Hindlimb muscle (tissue), 1 donor: ENCODE measurements at regions not wholly inside any gene's neighbourhood (a gene's known extent, or its start where the extent isn't known, plus 50 kb on each side); places are given as distances from the start of the nearest gene placed in this dataset.
"Not testable (repeated sequence)": the region's sequence is repeated elsewhere in the genome, so short reads cannot be mapped to it uniquely, and the experiment has no call there.

Experiments used
- DNase-seq: peaks from one replicate; pipeline ENCODE4 v3.0.0-alpha.2; 2013

DNA sequence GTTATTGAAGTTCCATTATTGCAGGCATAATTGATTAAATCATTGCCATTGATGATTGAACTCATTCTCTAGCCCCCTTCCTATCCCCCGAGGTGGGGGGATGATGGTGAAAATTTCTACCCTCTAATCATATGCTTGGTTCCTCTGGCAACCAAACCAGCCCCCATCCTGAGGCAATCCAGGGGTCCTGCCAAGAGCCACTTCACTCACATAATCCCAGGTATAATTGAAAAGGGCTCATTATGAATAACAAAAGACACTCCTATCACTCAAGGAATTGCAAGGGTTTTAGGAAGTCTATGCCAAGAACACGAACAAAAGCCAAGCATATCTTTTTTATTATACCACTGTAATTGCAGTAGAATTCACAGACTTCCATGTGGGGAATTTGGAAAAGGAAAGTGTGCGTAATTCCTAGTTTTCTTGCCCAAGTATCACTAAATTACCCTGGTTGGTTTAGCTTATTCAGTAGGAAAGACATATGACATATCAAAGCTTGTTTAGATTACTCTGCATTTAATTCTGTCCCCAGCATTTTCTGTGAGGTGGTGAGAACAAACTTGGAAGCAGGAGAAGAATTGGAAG lies 130.7 kb upstream of the TAF11L2 start:
- no peak for DNase-seq

DNA sequence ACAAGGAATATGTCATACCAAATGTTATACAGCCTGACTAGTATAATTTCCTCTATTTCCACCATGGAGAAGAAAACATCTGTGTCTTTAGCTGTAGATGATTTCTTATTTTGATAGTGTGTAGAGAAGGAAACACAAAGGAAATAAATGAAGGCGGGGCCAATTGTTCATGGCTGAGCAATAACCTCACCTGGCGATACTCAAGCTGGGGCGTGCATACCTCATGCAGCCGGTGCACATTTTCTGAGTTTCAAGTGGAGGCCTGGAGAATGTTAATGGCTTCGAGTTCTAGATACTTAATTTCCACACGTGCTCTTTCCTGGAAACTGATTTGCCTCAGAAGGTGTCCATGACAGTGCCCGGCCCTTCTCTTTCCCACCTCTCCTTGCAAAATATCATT lies 127.4 kb upstream of the TAF11L2 start:
- no peak for DNase-seq

DNA sequence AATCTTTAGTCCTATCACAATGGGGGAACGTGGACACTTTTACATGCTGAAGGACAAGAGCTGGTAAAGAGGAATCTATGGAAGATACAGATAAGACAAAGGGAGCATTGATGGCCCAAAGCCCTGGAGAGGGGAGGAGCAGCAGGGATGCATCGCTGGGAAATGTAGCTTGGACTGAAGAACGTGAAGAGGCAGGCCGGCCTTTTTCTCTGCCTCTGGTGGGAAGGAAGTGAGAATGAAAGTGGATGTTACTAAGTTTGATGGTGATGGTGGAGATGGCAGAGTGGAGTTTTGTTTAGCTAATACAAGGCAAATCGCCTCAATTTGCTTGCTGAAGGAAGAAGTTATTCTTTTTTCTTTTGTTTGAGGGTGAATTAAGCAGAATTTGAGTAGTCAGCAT lies 124.6 kb upstream of the TAF11L2 start:
- no peak for DNase-seq

DNA sequence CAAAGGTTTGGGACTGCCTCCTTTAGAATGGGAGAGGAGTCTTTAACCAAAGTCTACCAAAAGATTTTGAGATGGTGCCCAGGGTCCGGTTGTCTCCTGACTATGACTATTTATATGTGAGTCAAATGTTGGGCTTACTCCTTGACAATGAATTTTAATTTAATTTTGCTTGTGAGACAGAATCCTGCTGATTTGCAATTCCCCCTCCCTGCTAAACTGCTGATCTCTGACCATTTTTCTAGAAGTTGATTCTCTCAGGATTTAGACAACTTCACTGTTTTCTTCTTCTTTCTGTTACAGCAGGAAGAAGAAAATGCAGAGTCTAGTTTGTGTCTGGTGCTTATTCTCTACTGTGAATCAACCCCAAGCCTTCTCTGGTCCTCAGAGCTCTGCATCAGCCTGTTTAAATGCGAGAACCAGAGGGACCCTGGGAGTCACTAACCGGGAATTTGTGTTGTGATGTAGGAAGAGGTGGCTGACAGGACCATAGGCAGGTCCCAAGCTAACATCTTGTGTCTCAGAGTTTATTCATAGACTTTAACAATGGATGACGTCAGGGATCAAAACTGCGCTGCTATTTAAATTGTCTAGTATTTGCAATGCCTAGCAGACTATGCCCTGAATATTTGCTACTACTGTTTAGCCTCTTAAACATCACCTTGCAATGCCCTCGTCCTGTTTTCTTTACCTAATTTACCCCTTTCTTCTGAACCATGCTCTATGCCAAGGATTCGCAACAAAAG lies 124.0 kb upstream of the TAF11L2 start:
- DNase-seq = no peak

DNA sequence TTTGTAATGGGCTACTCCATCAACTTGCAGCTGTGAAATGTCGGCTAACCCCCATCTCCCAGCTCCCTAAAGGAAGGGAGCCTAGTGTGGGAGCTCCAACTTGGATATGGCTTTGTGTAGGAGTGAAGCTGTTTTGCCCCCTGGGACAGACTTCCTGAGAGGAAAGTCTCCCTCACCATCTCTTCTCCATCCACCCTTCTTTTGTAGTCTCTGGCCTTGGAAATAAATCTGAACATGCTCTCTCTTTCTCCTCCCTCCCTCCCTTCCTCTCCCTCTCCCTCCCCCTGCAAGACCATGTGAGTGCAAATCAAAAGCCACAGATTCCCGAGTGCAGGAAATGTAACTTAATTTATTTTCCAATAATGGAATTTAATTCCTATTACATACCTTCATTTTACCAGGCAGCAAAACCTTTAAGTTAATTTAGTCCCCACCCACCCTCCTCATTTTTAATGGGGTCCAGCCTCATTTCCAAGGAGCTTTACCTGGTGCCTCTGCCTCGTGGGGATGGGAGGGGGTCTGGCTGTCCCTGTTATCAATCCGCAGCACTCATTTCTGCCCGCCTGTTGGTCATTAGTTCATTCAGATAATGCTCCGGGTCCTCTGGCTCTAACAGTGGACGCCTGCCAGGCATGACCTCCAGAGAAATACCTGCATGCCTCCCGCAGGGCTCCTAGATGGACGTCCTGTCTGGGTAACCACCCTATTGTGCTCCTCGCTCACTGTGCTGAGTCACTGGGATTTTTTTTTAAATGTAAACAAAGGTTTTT lies 122.9 kb upstream of the TAF11L2 start:
- no peak for DNase-seq

DNA sequence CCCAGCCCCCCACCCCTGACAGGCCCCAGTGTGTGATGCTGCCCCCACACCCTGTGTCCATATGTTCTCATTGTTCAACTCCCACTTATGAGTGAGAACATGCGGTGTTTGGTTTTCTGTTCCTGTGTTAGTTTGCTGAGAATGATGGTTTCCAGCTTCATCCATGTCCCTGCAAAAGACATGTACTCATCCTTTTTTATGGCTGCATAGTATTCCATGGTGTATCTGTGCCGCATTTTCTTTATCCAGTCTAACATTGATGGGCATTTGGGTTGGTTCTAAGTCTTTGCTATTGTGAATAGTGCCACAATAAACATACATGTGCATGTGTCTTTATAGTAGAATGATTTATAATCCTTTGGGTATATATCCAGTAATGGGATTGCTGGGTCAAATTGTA lies 122.1 kb upstream of the TAF11L2 start:
- not testable (repeated sequence) for DNase-seq

DNA sequence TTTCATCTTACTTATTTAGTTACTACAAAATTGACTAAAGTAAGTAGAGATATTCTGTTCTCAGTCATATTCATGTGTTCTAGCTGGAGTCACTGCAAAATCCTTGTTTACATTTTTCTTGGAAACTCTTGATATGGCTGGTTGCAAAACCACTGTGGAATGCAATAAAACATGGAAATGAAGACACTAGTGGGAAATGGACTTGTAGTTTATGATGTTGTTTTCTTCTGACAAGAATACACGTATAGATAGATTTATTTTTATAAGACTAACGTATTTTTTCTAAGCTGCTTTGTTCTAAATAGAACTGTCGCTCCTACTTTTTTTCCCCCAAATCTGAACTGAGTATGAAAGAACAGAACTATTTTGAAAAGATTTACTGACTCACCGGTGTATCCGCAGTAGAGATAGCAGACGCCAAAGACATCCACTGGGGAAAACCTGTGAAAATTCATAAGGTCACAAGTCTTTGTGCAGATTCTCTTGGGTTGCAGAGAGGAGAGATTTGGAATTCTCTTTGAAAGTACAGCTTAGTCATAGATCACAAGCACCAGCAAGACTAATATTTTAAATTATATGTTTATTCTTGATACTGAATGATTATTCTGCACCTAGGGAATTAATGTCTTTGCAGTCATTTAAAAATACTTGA lies 119.6 kb upstream of the TAF11L2 start:
- DNase-seq = no peak

DNA sequence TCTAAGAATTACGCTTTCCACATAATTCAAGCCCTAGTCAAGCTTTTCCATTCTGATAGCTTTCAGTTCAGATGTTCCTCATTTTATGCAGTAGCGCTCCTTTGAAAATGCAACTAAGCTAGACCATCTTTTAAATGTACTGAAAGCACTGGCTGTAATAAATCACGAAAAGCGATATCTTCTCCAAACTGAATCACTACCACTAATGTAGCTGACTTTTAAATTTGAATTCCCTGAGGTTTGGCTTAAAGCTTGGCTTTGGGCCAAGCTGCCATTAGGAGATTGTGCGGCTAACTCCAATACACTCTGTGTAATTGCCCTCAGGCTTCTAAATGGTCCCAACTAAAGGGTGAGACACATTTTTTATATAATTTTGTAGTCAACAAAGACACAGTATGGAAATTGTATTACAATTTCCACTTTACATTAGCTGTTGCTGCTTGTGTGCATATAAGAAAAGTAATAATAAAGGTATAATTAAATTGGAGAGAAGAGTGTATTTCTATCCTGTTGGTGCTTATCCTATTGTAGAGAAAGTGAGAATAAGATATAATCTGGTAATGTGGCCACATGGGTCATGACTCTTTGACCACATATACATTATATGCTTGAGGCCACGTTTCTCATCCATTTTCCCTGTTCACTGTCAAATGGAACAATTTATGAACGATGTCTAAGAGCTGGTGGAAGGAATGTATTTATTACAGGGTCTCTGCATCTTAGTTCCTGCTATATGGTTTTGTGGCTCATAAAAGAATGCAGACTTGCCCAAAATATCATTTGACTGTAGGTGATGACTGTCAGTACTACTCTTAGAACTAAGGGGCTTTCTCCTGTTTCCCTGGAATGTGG lies 118.7 kb upstream of the TAF11L2 start:
- no peak for DNase-seq

DNA sequence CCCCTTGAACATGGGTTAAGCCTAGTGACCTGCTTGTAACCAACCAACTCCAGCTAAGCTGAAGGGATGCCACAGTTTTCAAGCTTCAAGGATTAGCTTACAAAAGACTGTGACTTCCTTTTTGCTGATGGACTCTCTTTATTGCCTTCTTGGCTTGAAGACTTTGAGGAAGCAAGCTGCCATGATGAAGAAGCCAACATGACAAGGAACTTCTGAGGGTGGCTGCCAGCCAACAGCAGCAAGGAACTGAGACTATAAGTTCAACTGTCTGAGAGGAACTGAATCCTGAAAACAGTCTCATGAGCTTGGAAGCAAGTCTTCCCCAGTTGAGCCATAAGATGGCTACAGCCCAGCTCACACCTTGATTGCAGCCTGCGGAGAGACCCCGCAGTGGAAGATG lies 116.1 kb upstream of the TAF11L2 start:
- no peak for DNase-seq

DNA sequence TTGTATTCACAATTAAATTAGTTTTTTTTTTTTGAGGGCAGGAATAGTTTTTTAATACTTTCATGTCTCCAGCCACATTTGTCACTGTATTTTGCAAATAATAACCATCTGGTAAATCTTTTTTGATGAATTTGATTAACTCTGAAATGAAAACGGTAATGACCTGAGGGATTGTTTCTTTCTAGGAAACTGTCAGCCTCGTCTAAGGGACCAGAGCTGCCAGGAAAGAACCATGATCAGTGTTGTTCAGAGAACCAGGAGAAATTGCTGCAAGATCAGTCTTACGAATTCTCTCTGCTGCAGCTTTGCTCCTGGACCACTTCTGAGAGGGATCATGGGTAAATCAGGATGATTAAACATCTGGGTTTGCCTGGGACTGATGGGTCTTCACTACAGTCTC lies 114.5 kb upstream of the TAF11L2 start:
- no peak for DNase-seq

DNA sequence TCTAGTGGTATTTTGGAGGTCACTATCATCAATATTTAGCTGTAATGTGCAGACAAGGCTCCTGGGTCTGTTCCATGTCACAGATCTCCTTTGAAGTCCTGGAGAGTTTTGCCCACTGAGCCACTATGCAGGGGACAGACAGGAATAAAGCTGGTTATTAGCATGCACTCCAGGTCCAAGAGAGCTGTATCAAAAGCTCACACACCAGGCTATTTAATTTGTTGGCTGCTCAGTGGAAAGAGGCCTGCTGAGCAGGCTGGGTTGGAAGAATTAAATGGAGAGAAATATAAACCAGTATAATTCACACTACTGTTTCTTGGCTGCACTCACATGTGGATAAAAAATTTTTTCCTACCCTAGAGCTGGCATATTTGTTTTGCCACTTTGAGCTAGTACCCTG lies 113.8 kb upstream of the TAF11L2 start:
- DNase-seq = no peak

DNA sequence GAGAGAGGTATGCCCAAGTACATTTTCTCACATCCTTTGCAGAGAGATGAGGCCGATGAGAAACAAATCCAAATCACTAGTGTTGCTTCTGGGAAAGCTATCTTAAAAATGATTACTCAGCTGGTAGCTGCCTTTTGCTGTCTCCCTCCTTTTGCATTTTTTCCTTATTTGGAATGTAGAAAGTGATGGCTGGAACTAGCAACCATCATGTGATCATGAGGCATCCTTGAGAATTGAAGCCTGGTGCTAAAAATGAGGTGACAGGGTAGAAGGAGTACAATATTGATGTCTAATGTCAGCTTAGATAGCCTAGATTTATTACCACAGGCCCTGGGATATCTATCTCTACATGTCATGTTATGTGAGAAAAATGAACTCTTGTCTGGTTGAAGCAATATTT lies 109.3 kb upstream of the TAF11L2 start:
- no peak for DNase-seq

DNA sequence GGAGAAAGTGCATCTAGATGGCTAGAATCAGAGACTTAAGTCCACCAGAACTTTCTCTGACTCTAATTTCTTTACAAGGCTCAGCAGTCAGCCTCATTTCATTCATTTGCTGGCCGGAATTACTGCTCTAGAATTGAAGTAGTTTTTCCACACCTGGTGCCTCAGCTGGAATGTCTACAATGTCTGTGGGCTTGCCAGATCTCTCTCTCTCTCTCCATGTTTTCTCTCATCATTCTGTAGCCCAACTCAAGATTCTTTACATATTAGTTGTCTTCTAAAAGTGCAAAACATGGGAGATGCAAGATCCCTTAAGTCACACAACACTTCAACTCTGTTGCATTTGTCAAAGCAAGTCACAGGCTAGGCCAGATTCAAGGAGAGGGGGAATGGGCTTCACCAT lies 103.9 kb upstream of the TAF11L2 start:
- DNase-seq = no peak

DNA sequence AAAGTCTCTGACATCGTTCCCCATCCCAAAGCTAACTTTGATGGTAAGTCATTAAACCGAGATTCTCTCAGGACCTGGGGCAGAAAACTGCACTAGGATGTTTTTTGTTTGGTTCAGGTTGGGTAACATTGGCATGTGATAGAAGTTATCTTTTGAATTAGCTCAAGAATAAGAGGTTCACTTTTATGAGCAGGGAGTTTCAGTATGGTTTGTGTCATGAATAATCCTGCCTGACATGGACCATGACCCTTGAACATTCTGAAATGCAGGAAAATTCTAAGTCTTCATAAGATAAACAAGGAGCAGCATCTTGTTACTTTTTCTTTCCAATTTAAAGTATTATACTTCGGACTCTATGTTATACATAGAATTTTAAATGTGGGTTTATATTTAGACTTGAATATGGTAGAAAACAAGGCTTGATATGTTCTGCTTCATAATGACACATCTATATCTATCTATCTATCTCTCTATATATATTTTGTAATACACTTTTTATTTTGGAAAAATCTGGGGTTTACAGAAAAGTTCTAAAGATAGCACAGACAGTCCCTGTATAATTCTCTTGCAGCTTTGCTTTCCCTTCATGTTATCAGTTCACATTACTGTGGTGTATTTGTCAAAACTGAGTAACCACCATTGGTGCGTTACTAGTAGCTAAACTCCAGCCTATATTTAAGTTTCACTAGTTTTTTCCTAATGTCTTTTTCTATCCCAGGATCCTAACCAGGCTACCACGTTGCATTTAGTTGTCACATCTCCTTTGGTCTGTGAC lies 102.7 kb upstream of the TAF11L2 start:
- no peak for DNase-seq

DNA sequence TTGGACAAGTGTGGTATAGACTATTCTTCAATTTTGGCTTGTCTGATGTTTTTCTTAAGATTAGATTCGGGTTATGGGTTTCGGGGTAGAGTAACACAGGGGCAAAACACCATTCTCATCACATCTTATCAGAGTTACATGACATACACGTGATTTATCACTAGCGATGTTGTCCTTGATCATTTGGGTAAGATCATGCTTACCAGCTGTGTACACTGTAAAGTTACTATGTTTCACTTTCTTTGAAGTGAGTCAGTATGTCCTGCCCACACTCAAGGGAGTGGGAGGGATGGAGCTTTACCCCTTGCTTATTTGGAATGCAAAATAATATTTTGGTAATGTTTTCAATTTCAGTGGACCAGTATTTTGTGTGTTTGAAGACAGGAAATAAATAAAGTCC lies 101.8 kb upstream of the TAF11L2 start:
- DNase-seq = no peak

DNA sequence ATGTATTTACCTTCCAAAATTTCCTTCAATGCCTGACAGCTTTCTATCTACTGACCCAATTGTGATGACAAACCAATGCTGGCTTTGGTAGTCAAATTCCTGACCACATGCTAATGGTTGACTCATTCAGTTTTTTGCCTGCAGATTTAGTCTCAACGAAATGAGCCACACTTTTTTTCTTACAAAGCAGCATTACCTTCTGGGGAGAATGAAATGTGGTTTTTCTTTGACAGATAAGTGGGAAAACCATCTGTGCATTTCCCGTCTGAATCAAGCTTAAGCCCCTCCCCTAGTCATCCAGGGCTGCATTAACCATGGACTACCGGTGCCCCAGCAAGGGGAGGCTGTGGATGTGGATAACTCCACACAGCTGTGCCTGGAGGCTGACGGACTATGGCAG lies 99.6 kb upstream of the TAF11L2 start:
- no peak for DNase-seq

DNA sequence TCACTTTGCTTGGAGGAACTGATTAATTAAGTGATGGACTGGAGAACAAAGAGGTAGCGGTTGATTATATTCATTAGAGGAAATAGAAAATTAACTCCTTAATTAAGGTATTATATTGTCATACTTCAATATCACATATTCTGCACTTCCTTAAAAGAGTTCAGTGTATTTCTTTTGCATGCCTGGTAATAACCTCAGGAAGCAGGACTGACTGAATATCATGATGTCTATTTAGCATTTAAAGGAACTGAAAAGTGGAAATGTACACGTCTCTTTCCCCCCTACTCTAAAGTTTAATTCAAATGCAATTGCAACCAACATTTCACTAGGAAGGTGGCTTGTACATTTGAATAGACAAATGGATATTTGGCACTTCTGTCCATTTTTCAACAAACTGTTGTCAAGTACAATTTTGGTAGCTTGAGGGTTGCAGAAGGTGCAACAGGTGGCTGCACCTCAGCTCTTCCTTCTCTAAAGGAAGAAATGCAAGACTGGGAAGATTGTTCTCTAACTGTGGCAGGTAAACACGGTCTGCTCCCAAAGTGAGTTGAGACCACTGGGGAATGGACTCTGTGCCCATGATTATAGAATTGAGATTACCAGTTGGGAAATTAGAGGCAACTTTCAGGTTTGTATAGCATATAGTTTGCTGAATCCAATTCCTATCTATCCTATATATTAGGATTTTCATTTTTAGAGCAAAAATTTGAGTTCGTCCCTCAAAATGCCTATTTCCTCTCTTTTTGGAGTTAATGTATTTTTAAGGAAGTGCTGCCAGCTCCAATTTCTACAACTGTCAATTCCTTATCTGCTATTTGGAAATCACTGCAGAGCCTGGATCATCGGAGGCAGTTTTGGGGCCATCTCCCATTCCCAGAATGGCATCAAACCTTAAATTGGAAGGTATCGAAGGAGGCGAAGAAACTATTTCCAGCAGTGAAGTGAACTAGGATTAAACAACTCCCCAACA lies 98.9 kb upstream of the TAF11L2 start:
- DNase-seq = no peak

DNA sequence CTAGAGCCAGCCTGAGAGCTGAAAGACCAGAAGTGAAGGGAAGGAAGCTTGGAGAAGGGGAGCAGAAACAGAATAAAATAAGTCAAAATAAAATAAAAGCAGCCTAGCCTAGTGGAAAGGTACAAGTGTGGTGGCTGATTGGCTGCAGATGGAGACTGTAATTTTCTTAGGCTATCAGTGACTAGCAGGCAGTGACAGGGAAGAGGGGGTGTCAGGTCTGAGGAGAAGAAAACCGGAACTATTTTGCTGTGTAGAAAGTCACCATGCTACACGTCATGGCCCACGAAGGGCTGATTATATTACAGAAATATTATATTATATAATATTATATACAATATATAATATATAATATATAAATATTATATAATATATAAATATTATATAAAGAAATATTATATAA lies 98.1 kb upstream of the TAF11L2 start:
- no peak for DNase-seq

DNA sequence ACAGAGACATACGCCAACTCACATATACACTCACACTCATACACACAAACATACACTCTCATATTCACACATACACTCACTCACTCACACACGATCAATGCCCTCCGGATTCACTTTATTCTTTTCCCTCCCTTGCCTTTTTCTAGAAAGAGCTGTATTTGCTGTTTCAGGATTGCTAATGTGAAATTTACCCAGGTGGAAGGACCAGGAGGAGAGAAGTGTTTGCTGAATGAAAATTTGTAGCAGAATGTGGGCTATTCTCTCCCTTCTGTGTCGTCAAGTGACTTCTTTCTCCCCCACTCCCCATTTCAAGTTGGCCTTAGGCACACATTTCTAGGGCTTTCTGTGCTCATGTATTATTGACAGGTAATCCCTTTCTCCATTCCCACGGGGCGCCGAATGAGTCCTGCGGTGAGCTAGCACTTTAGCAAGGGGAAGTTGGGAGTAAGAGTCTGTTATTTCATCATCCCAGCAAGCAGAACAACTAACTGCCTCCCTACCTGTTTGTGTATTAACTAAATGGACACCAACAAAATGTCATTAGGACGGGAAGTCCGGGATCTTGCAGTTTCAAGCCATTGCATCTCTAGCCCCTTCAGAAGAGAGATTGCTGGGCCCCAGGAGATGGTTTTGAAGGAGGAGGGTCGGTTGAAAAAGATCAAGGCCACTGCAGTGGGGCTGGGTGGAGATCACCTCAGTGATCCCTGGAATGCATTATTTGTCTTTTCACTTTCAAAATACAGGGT lies 97.1 kb upstream of the TAF11L2 start:
- no peak for DNase-seq
